H1 (cell line): ENCODE measurements at regions not wholly inside any gene's neighbourhood (a gene's known extent, or its start where the extent isn't known, plus 50 kb on each side); places are given as distances from the start of the nearest gene placed in this dataset.

Experiments used
- CTCF ChIA-PET: fragments of 300-600 bp; sonication (Branson Sonifier 250); formaldehyde crosslinking; loops from one replicate; lab custom pipeline; 2021; ENCODE audit not compliant: partially characterized antibody; lab: Charles Lee
- POLR2A ChIA-PET: fragments of 300-600 bp; sonication (Branson Sonifier 250); formaldehyde crosslinking; loops from one replicate; lab custom pipeline; 2021; ENCODE audit warnings: inconsistent platforms; ENCODE audit not compliant: partially characterized antibody; lab: Charles Lee
- DNase-seq, 2 experiments: peaks; one replicate each; pipeline versions ENCODE4 v3.0.0 to v3.0.0-alpha.2; 2010 to 2022; ENCODE audit warnings: low spot score in 2 of 2, low read depth in 1 of 2, mixed read lengths in 1 of 2
- FAIRE-seq: peaks from 2 replicates; lab custom pipeline; 2011; peaks lifted over from hg19 to GRCh38; lab: Jason Lieb, UNC
- H2AFZ ChIP-seq: 2 replicates; pipeline ENCODE4 v1.8.1; 2012; ENCODE audit warnings: low read length, inconsistent platforms
- H2AK5ac ChIP-seq: 2 replicates; pipeline ENCODE4 v1.6.1; 2013; ENCODE audit warnings: low read depth, low read length
- H2BK120ac ChIP-seq: replicated peaks from 2 replicates; pipeline ENCODE3; 2013; ENCODE audit warnings: low read depth, low read length, inconsistent platforms
- H2BK12ac ChIP-seq: 2 replicates; pipeline ENCODE4 v1.6.1; 2013; ENCODE audit warnings: low read depth, low read length
- H2BK15ac ChIP-seq: 2 replicates; pipeline ENCODE4 v1.6.1; 2013; ENCODE audit warnings: low read length
- H2BK20ac ChIP-seq: 2 replicates; pipeline ENCODE4 v1.6.1; 2013; ENCODE audit warnings: low read length
- H2BK5ac ChIP-seq: 2 replicates; pipeline ENCODE4 v1.6.1; 2013; ENCODE audit warnings: low read depth, low read length
- H3K14ac ChIP-seq: 2 replicates; pipeline ENCODE4 v1.6.1; 2013; ENCODE audit warnings: inconsistent platforms; ENCODE audit not compliant: insufficient read length
- H3K18ac ChIP-seq: 2 replicates; pipeline ENCODE4 v1.6.1; 2013; ENCODE audit warnings: low read length; ENCODE audit errors: extremely low read depth
- H3K23ac ChIP-seq: 2 replicates; pipeline ENCODE4 v1.6.1; 2013; ENCODE audit warnings: inconsistent platforms; ENCODE audit not compliant: insufficient read length
- H3K23me2 ChIP-seq: 2 replicates; pipeline ENCODE4 v1.6.1; 2013; ENCODE audit warnings: low read depth, low read length
- H3K27ac ChIP-seq: 2 replicates; pipeline ENCODE4 v1.6.1; 2011; ENCODE audit warnings: low read depth, low read length, inconsistent platforms
- H3K27me3 ChIP-seq, 4 experiments: replicated peaks in 1 of 4; 1 replicate in 1 of 4; 2 replicates in 3 of 4; pipeline versions ENCODE4 v1.6.1 to v1.8.1; 2011 to 2013; ENCODE audit warnings: low read length in 3 of 4, mild to moderate bottlenecking in 3 of 4, inconsistent platforms in 2 of 4, mixed read lengths in 2 of 4, moderate library complexity in 1 of 4; ENCODE audit not compliant: control insufficient read depth in 3 of 4, insufficient read depth in 3 of 4; ENCODE audit errors: extremely low read depth in 1 of 4
- H3K36me3 ChIP-seq, 4 experiments: 2 replicates each; pipeline versions ENCODE4 v1.6.1 to v1.8.1; 2011 to 2013; ENCODE audit warnings: mild to moderate bottlenecking in 4 of 4, low read length in 3 of 4, moderate library complexity in 2 of 4, control low read depth in 1 of 4, inconsistent platforms in 1 of 4; ENCODE audit not compliant: insufficient read depth in 4 of 4, control insufficient read depth in 2 of 4
- H3K4ac ChIP-seq: replicated peaks from 2 replicates; pipeline ENCODE3; 2013; ENCODE audit warnings: low read length, low read depth, mixed read lengths, inconsistent platforms; ENCODE audit not compliant: insufficient read length
- H3K4me1 ChIP-seq, 4 experiments: replicated peaks in 1 of 4; 1 replicate in 1 of 4; 2 replicates in 3 of 4; pipeline versions ENCODE4 v1.6.1 to v1.8.1; 2011 to 2013; ENCODE audit warnings: low read length in 3 of 4, inconsistent platforms in 2 of 4, mixed read lengths in 1 of 4; ENCODE audit not compliant: insufficient read depth in 4 of 4, control insufficient read depth in 3 of 4
- H3K4me2 ChIP-seq, 2 experiments: 2 replicates each; pipeline versions ENCODE4 v1.6.1 to v1.8.1; 2011 to 2013; ENCODE audit warnings: low read depth in 2 of 2, low read length in 2 of 2, control low read depth in 1 of 2, inconsistent platforms in 1 of 2, mild to moderate bottlenecking in 1 of 2; ENCODE audit not compliant: insufficient read depth in 1 of 2
- H3K4me3 ChIP-seq, 4 experiments: fragments of 200-600, 300-600 bp in 1 of 4; sonication (generic), shearing (Covaris generic), sonication (Bioruptor Twin) in 1 of 4; 2 replicates each; pipeline versions ENCODE4 v1.5.1 to v1.8.1; 2011 to 2016; ENCODE audit warnings: low read length in 4 of 4, low read depth in 3 of 4, control low read depth in 2 of 4, inconsistent platforms in 2 of 4, mild to moderate bottlenecking in 2 of 4, mixed read lengths in 1 of 4, moderate library complexity in 1 of 4; ENCODE audit not compliant: insufficient read depth in 2 of 4; ENCODE audit errors: extremely low read depth in 1 of 4
- H3K56ac ChIP-seq: replicated peaks from 2 replicates; pipeline ENCODE3; 2013; ENCODE audit warnings: low read depth, mild to moderate bottlenecking, mixed read lengths, low read length, inconsistent platforms; ENCODE audit not compliant: insufficient read length
- H3K79me1 ChIP-seq: 2 replicates; pipeline ENCODE4 v1.6.1; 2013; ENCODE audit warnings: low read depth, low read length, control low read depth
- H3K79me2 ChIP-seq, 2 experiments: 2 replicates each; pipeline versions ENCODE4 v1.6.1 to v1.8.1; 2012 to 2013; ENCODE audit warnings: low read length in 2 of 2, mild to moderate bottlenecking in 2 of 2, inconsistent platforms in 1 of 2; ENCODE audit not compliant: insufficient read depth in 2 of 2, control insufficient read depth in 1 of 2
- H3K9ac ChIP-seq, 4 experiments: replicated peaks in 1 of 4; 1 replicate in 1 of 4; 2 replicates in 3 of 4; pipeline versions ENCODE4 v1.6.1 to v1.8.1; 2011 to 2013; ENCODE audit warnings: low read depth in 3 of 4, low read length in 3 of 4, control low read depth in 2 of 4, mild to moderate bottlenecking in 2 of 4, moderate library complexity in 2 of 4, inconsistent platforms in 1 of 4; ENCODE audit errors: extremely low read depth in 1 of 4
- H3K9me3 ChIP-seq, 2 experiments: 2 replicates each; pipeline versions ENCODE4 v1.6.1 to v1.8.1; 2012 to 2013; ENCODE audit warnings: mild to moderate bottlenecking in 2 of 2, moderate library complexity in 2 of 2, control low read depth in 1 of 2, inconsistent platforms in 1 of 2, low read depth in 1 of 2, low read length in 1 of 2, mixed read lengths in 1 of 2; ENCODE audit not compliant: insufficient read depth in 2 of 2
- H4K20me1 ChIP-seq, 2 experiments: replicated peaks in 1 of 2; 2 replicates each; pipeline versions ENCODE3 to v1.8.1; 2011 to 2013; ENCODE audit warnings: inconsistent platforms in 2 of 2, low read length in 2 of 2, mild to moderate bottlenecking in 1 of 2; ENCODE audit not compliant: insufficient read depth in 2 of 2, control insufficient read depth in 1 of 2
- H4K5ac ChIP-seq: 2 replicates; pipeline ENCODE4 v1.6.1; 2013; ENCODE audit warnings: low read length, low read depth, mixed read lengths, inconsistent platforms; ENCODE audit not compliant: insufficient read length
- H4K8ac ChIP-seq: 2 replicates; pipeline ENCODE4 v1.8.0; 2013; ENCODE audit warnings: mild to moderate bottlenecking, moderate library complexity, low read length, inconsistent platforms; ENCODE audit not compliant: insufficient read depth; ENCODE audit errors: extremely low read depth
- H4K91ac ChIP-seq: replicated peaks from 2 replicates; pipeline ENCODE3; 2013; ENCODE audit warnings: low read length, mixed read lengths, inconsistent platforms; ENCODE audit not compliant: insufficient read length
- BRCA1 ChIP-seq: IDR thresholded peaks from 2 replicates; pipeline ENCODE4 v1.6.1; 2012; ENCODE audit warnings: low read depth, low read length, improper control_type of control experiment
- CEBPB ChIP-seq: IDR thresholded peaks from 2 replicates; pipeline ENCODE4 v1.6.1; 2012; ENCODE audit warnings: low read depth, low read length
- CREB1 ChIP-seq: IDR thresholded peaks from 2 replicates; pipeline ENCODE4 v1.6.1; 2012; ENCODE audit warnings: inconsistent platforms
- CTBP2 ChIP-seq: IDR thresholded peaks from 2 replicates; pipeline ENCODE4 v1.7.0; 2011; ENCODE audit warnings: borderline replicate concordance, mild to moderate bottlenecking, moderate library complexity, mixed read lengths, low read length; ENCODE audit not compliant: insufficient read depth, insufficient read length
- FOSL1 ChIP-seq: IDR thresholded peaks from 2 replicates; pipeline ENCODE4 v1.6.1; 2011; ENCODE audit warnings: mild to moderate bottlenecking, low read depth, low read length, moderate library complexity; ENCODE audit not compliant: insufficient read depth
- GABPA ChIP-seq: IDR thresholded peaks from 2 replicates; pipeline ENCODE4 v1.6.1; 2011; ENCODE audit warnings: mild to moderate bottlenecking, low read length, moderate library complexity, borderline replicate concordance; ENCODE audit not compliant: insufficient read depth
- KDM5A ChIP-seq: fragments of 200-600 bp; IDR thresholded peaks from 2 replicates; pipeline ENCODE4 v1.7.1; 2012; ENCODE audit warnings: mild to moderate bottlenecking, low read length, inconsistent platforms, mixed read lengths
- RAD21 ChIP-seq, 2 experiments: IDR thresholded peaks in 1 of 2; conservative IDR thresholded peaks in 1 of 2; 2 replicates each; pipeline ENCODE4 v1.6.1; 2011; ENCODE audit warnings: low read depth in 2 of 2, low read length in 2 of 2, improper control_type of control experiment in 1 of 2, inconsistent platforms in 1 of 2, mild to moderate bottlenecking in 1 of 2, moderate library complexity in 1 of 2
- SIN3A ChIP-seq, 2 experiments: IDR thresholded peaks in 1 of 2; conservative IDR thresholded peaks in 1 of 2; 2 replicates each; pipeline ENCODE4 v1.6.1; 2011 to 2012; ENCODE audit warnings: low read length in 2 of 2, improper control_type of control experiment in 1 of 2, low read depth in 1 of 2, mild to moderate bottlenecking in 1 of 2
- SUZ12 ChIP-seq: fragments of 200-600 bp; sonication (generic); IDR thresholded peaks from 2 replicates; pipeline ENCODE4 v1.6.1; 2012; ENCODE audit warnings: mild to moderate bottlenecking, inconsistent platforms, low read length, moderate library complexity, mixed read lengths
- TEAD4 ChIP-seq: IDR thresholded peaks from 2 replicates; pipeline ENCODE4 v1.6.1; 2012; ENCODE audit warnings: low read depth, low read length, inconsistent platforms, mixed read lengths
- WGBS, 2 experiments: shearing (Covaris generic) in 1 of 2; methylation state at CpG; one replicate each; pipeline versions ENCODE4 v1.1.6 to v1.1.7; 2013 to 2015; ENCODE audit warnings: low lambda C conversion rate in 2 of 2, mixed read lengths in 2 of 2, inconsistent platforms in 1 of 2, low coverage in 1 of 2, missing lambda C conversion rate in 1 of 2; ENCODE audit not compliant: insufficient replicate concordance in 2 of 2, insufficient coverage in 1 of 2, insufficient read length in 1 of 2; ENCODE audit errors: extremely low coverage in 1 of 2, missing lambda C conversion rate in 1 of 2; 5-methylcytosine and 5-hydroxymethylcytosine counted together

DNA sequence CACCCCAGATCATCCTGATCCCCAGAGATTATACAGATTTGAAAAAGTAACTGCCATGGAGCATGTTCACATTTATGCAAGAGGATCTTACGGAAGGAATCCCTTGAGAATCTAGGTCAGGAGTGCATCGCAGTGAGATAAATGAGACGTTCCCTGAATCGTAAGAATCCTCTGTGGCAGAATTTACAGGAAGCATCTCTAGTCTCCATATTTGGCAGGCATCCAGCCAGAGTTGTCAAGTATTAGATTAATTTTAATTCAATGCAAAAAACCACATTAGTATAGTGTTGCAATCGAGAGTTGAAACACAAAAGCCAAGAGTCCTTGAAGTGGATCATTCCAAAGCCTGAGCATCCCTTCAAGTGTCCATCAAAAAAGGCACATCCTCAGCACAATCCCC is 100.8 kb downstream of the RRAGC start:
- H3K23ac ChIP-seq, result no peak overlapping the region
- H2AK5ac ChIP-seq, result no peak overlapping the region
- DNase-seq (no peak), FAIRE-seq (no peak)
- no peak overlapping the region for H2BK5ac ChIP-seq
- no peak overlapping the region for H3K4me3 ChIP-seq
- H3K4me1 ChIP-seq, result no peaks in the 10 kb centered on the region
- peaks cover 1% of the 10 kb centered on the region; the same call in 1 of the 2 replicates for H3K23me2 ChIP-seq
- no peaks in the 10 kb centered on the region for H3K27me3 ChIP-seq
- no peak overlapping the region for H3K4ac ChIP-seq
- no peaks in the 10 kb centered on the region for H3K79me1 ChIP-seq
- H4K20me1 ChIP-seq, result no peaks in the 10 kb centered on the region
- no peak overlapping the region for H2AFZ ChIP-seq
- WGBS, 2 experiments, result 73% methylated on average over 5 of the region's 5 CpGs; no CpG with 5 or more reads in 1 of the 2 experiments
- H2BK120ac ChIP-seq, result no peak overlapping the region
- H4K5ac ChIP-seq, result no peak overlapping the region
- no peaks in the 10 kb centered on the region for H3K9me3 ChIP-seq
- H3K79me2 ChIP-seq, result no peaks in the 10 kb centered on the region
- no peak overlapping the region for H4K91ac ChIP-seq
- no peak overlapping the region for H3K4me2 ChIP-seq
- H4K8ac ChIP-seq, result no peak overlapping the region
- ChIA-PET POLR2A (no interaction called here), CTCF (interaction anchor here (1.2 kb wide), 2 partner anchors 8 to 73 kb away, joined by 3 to 5 read pairs; no protein-coding TSS in a partner anchor)
- H3K9ac ChIP-seq, result no peak overlapping the region
- no peak overlapping the region for H3K27ac ChIP-seq
- H2BK20ac ChIP-seq, result no peak overlapping the region
- H2BK12ac ChIP-seq, result no peak overlapping the region
- TF ChIP-seq KDM5A, result no peak
- no peak for TF ChIP-seq TEAD4
- TF ChIP-seq FOSL1, result no peak
- no peak for TF ChIP-seq SIN3A (conservative IDR thresholded peaks at IDR 0.05 in 1 of 2, IDR thresholded peaks at IDR 0.05 in 1 of 2; ENCODE audit: low read depth in 1 of 2, low read length in 2 of 2)
- TF ChIP-seq BRCA1, result no peak
- TF ChIP-seq CREB1, result no peak
- TF ChIP-seq GABPA, result no peak
- no peak for TF ChIP-seq SUZ12
- no peak for TF ChIP-seq RAD21 (IDR thresholded peaks at IDR 0.05 in 1 of 2, conservative IDR thresholded peaks at IDR 0.05 in 1 of 2; ENCODE audit: low read depth in 2 of 2, low read length in 2 of 2)
- TF ChIP-seq CTBP2, result no peak
- no peak for TF ChIP-seq CEBPB
- no peak overlapping the region for H3K14ac ChIP-seq
- no peak overlapping the region for H3K56ac ChIP-seq
- no peaks in the 10 kb centered on the region for H3K36me3 ChIP-seq
- no peak overlapping the region for H2BK15ac ChIP-seq
- H3K18ac ChIP-seq, result no peak overlapping the region
